GM18907 (cell line): ENCODE measurements at regions not wholly inside any gene's neighbourhood (a gene's known extent, or its start where the extent isn't known, plus 50 kb on each side); places are given as distances from the start of the nearest gene placed in this dataset.
"Not testable (repeated sequence)": the region's sequence is repeated elsewhere in the genome, so short reads cannot be mapped to it uniquely, and the experiment has no call there.

ENCODE experiments used
- ATAC-seq: cut with Tn5 transposase; IDR thresholded peaks from one replicate; pipeline ENCODE4 v1.9.1; 2021; ENCODE audit warnings: mild to moderate bottlenecking, moderate library complexity; ENCODE audit not compliant: unreplicated experiment

DNA sequence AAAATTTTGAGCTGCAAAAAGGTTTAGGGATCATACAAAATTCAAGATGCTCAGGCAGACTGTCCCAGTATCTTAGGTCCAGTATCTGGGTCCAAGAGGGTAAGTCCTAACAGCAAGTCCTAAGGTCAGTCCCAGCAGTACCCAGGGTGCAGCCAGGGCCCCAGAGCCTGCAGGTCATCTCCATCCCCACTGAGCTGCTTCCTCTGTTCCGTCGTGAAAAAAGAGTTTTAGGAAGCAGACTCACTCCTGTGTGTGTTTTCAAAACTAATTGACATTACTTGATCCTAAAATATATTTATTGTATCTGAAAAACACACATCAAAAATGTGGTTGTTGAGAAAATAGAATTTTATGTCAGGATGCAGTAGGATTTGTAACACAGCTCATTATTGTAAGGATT lies 69.9 kb upstream of the ALKAL2 start:
- ATAC-seq, result no peak

DNA sequence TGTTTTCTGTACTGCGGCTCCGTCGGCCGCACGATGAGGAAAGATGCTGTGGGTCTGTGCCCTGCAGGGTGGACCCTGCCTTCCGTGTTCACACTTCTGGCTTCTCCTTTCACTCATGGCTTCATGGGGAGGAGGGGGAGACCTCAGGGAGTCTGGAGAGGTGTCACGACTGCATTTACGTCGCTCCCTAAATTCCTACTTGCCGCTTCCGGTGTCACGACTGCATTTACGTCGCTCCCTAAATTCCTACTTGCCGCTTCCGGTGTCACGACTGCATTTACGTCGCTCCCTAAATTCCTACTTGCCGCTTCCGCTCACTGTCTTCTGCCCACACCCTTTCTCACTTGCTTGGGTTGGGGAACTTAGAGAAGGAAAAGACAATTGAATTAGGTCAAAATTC lies 68.4 kb upstream of the ALKAL2 start:
- not testable (repeated sequence) for ATAC-seq

DNA sequence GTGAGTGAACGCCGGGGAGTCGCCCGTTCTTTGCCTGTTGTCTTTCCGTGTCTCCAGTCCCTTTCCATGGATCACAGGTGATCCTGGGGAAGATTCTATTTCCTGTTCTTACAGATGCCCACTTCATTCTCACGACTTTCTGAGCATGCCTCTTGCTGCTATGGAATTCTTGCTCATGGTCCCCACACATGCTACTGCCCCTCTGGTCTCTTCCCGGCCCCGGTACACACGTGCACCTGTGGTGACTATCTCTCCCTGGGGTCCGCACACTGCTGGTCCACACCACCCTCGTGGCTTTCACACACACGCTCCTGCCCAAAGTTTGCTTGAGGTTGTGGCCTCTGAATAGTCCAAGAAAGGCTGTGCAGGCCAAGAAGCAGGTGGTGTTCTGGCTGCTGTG lies 67.9 kb upstream of the ALKAL2 start:
- ATAC-seq, result no peak

DNA sequence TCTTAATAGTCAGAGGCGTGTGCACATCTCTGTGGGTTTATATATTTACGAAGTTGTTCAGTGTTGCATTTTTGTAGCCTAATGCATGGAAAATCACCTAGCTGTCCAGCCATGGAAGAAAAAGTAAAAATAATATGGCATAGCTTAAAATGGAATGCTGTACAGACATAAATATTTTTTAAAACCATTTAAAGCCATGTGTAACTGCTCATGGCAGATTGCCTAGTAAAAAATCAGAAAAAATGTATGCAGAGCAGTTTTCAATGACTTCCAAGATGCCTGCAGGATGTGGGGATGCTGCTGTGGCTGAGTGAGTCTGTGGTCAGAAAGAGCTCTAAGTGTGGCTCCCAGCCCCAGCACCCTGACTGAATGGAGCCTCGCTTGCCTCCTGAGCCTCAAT lies 64.8 kb upstream of the ALKAL2 start:
- no peak for ATAC-seq

DNA sequence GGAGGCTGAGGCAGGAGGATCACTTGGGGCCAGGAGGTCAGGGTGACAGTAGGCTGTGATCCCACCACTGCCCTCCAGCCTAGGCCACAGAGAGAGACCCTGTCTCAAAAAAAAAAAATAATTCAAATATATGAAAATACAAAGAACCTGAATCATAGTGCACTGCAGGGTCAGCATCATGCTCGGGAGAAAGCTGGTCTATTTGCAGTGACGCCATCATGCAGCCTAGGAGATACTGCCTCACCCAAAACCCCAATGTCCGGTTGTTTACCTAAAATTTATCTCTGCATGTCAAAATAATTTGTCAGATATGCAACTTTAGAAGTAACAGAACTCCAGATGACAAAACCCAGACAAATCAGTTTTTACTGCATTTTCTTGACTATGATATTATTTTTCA lies 61.5 kb upstream of the ALKAL2 start:
- ATAC-seq, result no peak

DNA sequence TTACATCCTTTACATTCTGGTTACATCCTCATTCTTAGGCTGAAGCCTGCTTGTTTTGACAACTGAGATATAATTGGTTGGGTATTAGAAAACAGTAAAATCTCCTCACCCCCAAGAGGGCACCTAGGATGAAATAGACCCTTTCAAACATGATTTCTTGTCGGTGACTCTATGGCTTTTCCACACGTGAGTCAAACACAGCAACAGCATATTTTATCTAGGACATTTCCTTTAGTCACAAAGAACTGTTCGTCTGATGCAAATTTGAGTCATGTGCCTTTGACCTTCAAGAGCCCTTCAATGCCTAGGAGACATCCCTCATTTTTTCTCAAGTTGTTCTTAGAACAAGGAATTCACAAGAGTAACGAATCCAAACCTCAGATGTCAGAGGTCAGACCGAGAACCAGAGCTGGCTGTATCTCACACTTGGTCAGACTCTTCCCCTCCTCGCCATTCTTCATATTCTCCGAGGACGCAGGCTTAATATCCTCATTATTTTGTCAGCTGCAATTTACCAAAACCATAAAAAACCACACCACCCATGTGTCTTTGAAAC lies 60.5 kb upstream of the ALKAL2 start:
- no peak for ATAC-seq

DNA sequence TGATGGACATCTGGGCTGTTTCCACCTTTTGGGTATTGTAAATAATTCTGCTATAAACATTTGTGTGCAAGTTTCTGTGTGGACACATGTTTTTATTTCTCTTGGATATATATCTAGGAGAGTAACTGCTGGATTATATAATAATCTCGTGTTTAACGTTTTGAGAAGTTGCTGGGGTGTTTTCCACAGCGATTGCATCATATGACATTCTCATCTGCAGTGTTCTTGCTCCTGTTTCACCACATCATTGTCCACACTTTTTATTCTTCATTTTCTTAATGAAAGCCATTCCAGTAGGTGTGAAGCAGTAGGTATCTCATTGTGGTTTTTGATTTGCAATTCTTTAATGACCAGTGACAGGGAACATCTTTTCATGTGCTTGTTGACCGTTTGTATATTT lies 56.9 kb upstream of the ALKAL2 start:
- ATAC-seq, result no peak

DNA sequence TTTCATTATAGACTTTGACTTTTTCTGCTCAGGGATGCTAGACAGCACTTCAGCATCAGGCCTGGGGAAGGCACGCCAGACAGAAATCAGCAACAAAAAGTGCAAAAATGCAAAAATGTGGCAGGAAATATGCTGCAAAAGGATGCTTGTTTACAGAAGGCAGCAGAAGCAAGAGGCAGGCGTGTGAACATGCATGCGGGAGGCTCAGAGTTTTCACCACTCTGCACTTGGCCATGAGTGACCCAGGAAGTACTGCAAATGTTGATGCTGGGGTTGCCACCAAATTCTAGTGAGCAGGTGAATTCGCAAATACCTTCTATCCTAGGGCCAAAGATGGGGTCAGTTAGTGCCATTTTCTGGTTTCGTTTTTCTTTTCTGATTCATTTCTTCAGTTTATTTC lies 55.5 kb upstream of the ALKAL2 start:
- no peak for ATAC-seq

DNA sequence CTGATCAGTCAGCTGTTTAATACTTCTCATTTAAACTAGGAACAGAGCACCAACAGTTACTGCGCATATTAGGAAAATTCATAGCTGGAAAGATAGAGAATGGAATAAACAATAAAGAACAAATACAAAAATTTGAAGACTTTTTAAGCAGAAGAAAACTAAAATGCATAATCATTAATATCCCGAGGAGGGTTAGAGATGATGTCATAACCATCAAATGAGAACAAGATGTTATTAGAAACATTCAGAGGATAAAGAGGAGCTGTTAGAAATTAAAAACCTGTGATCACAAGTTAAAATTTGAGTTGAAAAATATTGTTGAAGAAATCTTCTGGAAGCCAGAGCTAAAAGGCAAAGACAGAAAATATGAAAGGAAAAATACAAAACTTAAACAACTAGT lies 54.0 kb upstream of the ALKAL2 start:
- no peak for ATAC-seq

DNA sequence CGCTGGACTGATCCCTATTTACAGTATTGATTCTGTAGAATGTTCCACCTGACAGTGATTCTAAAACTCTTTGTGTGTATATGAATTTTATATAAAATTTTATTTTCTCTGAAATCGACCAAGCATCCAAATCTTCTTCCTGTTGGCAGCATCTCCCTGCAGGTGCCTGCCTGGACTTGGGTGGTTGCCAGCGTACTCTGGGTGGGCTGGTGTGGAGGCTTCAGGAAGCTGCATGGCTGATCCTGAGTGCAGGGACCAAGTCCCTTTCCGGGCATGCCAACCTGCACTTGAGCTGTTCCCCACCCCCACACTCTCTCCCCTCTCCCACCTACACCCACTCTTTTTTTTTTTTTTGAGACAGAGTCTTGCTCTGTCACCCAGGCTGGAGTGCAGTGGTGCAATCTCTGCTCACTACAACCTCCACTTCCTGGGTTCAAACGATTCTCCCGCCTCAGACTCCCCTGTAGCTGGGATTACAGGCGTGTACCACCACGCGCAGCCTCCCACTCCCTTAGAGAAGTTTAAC lies 53.2 kb upstream of the ALKAL2 start:
- no peak for ATAC-seq
